ENCODE measurements at regions not wholly inside any gene's neighbourhood (a gene's known extent, or its start where the extent isn't known, plus 50 kb on each side); places are given as distances from the start of the nearest gene placed in this dataset.
A peak's percentile ranks its signal among the peaks of the same experiment; 100 is the strongest.
"Not testable (repeated sequence)": the region's sequence is repeated elsewhere in the genome, so short reads cannot be mapped to it uniquely, and the experiment has no call there.

DNA sequence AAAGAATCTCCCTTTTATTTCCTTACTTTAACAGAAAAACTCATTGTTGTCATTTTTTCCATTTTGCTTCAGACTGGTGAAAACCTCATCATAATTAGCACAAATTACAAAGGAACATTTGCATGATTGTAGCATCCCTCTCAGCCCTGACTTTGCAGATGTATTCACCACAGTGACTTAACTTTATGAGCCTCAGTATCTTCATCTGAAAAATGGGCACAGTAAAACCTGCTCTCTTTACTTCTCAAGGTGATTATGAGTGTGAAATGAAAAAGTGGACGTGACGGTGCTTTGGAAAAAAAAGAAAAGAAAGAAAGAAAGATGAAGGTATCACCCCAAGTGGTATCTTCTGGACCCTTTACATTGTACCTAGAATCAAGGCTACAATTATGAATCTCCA, 193.4 kb upstream of the TOX3 start:
- intact Hi-C loops (cut with DNase I; ENCODE audit: low total_unique reads) = no loop called here
- Histone ChIP-seq H3K9me3 (peaks cover 0 to 4% (median 0%) of the 10 kb centered on the region in 4 donors), H3K27ac (no peak overlapping the region), H3K4me3 (no peak overlapping the region), H3K36me3 (no peaks in the 10 kb centered on the region), H3K4me1 (no peaks in the 10 kb centered on the region), H3K27me3 (no peaks in the 10 kb centered on the region)
- TF ChIP-seq POLR2AphosphoS5 (IDR thresholded peaks at IDR 0.05) (no peak), POLR2A (IDR thresholded peaks at IDR 0.05) (no peak), EP300 (IDR thresholded peaks at IDR 0.05) (no peak)
- TF ChIP-seq, protein P1, sequence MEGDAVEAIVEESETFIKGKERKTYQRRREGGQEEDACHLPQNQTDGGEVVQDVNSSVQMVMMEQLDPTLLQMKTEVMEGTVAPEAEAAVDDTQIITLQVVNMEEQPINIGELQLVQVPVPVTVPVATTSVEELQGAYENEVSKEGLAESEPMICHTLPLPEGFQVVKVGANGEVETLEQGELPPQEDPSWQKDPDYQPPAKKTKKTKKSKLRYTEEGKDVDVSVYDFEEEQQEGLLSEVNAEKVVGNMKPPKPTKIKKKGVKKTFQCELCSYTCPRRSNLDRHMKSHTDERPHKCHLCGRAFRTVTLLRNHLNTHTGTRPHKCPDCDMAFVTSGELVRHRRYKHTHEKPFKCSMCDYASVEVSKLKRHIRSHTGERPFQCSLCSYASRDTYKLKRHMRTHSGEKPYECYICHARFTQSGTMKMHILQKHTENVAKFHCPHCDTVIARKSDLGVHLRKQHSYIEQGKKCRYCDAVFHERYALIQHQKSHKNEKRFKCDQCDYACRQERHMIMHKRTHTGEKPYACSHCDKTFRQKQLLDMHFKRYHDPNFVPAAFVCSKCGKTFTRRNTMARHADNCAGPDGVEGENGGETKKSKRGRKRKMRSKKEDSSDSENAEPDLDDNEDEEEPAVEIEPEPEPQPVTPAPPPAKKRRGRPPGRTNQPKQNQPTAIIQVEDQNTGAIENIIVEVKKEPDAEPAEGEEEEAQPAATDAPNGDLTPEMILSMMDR (IDR thresholded peaks at IDR 0.05) = no peak
- 84 to 94% (median 86%) methylated on average over 2 of the region's 2 CpGs for WGBS, 5 donors
- DNase-seq = no peak

DNA sequence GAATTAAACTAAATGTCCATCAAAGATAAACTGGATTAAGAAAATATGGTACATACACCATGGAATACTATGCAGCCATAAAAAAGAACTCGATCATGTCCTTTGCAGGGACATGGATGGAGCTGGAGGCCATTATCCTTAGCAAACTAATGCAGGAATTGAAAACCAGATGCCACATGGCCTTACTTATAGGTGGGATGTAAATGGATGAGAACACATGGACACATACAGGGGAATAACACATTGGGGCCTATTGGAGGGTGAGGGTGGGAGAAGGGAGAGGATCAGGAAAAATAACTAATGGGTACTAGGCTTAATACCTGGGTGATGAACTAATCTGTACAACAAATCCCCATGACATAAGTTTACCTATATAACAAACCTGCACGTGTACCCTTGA, 192.0 kb upstream of the TOX3 start:
- H3K4me1 ChIP-seq; H3K4me3 ChIP-seq; H3K36me3 ChIP-seq; intact Hi-C loops (cut with DNase I; ENCODE audit: low total_unique reads); H3K27ac ChIP-seq; H3K9me3 ChIP-seq; DNase-seq; H3K27me3 ChIP-seq: not testable (repeated sequence)
- WGBS, 5 donors = 87 to 96% (median 92%) methylated on average over 2 of the region's 2 CpGs

DNA sequence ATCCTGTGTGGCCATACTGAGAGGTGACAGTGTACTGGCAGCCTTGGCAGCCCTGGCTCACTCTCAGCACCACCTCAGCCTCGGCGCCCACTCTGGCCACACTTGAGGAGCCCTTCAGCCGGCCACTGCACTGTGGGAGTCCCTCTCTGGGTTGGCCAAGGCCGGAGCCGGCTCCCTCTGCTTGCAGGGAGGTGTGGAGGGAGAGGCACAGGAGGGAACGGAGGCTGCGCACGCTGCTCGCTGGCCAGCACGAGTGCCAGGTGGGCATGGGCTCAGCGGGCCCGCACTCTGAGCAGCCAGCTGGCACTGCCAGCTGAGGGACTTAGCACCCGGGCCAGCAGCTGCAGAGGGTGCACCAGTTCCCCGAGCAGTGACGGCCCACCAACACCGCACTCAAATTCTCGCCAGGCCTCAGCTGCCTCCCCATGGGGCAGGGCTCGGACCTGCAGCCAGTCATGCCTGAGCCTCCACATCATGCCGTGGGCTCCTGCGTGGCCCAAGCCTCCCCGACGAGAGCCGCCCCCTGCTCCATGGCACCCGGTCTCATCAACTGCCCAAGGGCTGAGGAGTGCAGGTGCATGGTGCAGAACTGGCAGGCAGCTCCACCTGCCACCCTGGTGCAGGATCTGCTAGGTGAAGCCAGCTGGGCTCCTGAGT, 184.4 kb upstream of the TOX3 start:
- WGBS, 5 donors = 92 to 96% (median 95%) methylated on average over 12 to 24 of the region's 24 CpGs
- TF ChIP-seq, protein P1 (IDR thresholded peaks at IDR 0.05) = no peak
- DNase-seq = no peak
- Histone ChIP-seq H3K4me1 (peaks cover 0 to 10% (median 4%) of the 10 kb centered on the region in 4 donors), H3K27ac (no peak overlapping the region), H3K9me3 (no peaks in the 10 kb centered on the region), H3K27me3 (no peaks in the 10 kb centered on the region), H3K4me3 (no peak overlapping the region), H3K36me3 (no peaks in the 10 kb centered on the region)
- intact Hi-C loops (cut with DNase I; ENCODE audit: low total_unique reads) = no loop called here

DNA sequence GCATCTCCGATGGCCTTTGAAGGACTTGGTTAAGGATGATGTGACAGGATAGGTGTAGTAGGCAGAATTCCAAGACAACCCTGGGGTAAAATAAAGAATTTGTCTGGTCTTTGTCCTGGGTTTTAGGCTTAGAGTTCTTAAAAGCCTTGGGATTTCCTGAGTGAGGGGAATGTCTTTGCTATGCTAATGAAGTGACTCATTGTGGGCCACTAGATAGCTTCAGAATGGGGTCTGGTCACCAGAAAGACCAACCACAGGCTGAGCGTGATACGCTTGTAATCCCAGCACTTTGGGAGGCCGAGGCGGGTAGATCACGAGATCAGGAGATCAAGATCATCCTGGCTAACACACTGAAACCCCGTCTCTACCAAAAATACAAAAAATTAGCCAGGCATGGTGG, 182.8 kb upstream of the TOX3 start:
- Histone ChIP-seq H3K4me3 (no peak overlapping the region), H3K36me3 (no peaks in the 10 kb centered on the region), H3K4me1 (peaks cover 0 to 10% (median 4%) of the 10 kb centered on the region in 4 donors), H3K9me3 (no peaks in the 10 kb centered on the region), H3K27me3 (no peaks in the 10 kb centered on the region), H3K27ac (no peak overlapping the region)
- no peak for DNase-seq
- 93 to 98% (median 94%) methylated on average over 7 of the region's 7 CpGs for whole genome bisulfite sequencing, 5 donors
- no peak for TF ChIP-seq POLR2AphosphoS5 (IDR thresholded peaks at IDR 0.05)
- intact Hi-C loops (cut with DNase I; ENCODE audit: low total_unique reads) = no loop called here

DNA sequence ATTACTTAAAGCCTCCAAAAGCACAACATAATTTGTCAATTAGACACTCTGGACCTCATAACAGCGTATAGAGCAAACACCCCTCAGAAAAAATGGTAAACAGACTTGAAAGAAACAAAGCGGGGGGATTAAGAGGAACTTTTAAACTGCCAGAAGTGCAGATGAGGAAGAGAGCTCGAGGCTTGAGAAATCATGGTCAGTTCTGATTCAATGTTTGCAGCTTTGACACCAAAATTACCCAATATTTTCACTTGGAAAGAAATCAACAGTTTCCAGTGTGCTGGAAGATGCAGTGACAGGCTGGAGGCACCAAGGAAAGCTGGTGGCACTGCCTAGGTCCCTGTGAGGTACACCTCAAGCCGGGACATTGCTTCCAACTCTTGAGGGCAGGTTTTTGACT, 180.9 kb upstream of the TOX3 start:
- H3K4me3 ChIP-seq = no peak overlapping the region
- peaks cover 0 to 10% (median 4%) of the 10 kb centered on the region in 4 donors for H3K4me1 ChIP-seq
- intact Hi-C loops (cut with DNase I; ENCODE audit: low total_unique reads) = no loop called here
- no peak for TF ChIP-seq POLR2A (IDR thresholded peaks at IDR 0.05)
- TF ChIP-seq POLR2AphosphoS5 (IDR thresholded peaks at IDR 0.05) = peak in 1 of 3 donors; percentile 2
- 32 to 47% (median 39%) methylated on average over 4 of the region's 4 CpGs for WGBS, 5 donors
- no peaks in the 10 kb centered on the region for H3K9me3 ChIP-seq
- no peaks in the 10 kb centered on the region for H3K36me3 ChIP-seq
- no peaks in the 10 kb centered on the region for H3K27me3 ChIP-seq
- peak in 1 of 2 donors; percentile 26 for DNase-seq
- H3K27ac ChIP-seq = no peak overlapping the region

DNA sequence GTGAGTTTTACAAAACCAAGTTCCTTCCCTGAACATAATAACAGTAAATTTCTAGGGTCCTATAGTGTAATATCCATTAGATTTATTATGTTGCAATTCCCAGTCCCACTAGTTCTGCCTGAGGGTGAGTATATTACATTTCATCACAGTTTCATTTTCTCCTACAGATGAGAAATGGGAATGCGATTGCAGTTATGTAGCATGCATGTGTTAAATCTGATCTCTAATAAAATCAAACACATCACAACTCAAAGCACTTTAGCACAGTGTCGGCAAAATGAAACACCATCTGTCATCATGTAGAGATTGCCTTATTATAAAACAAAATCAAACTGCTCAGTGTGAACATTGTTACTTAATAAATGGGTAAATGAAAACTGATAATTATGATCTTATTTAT, 180.5 kb upstream of the TOX3 start:
- Histone ChIP-seq H3K4me3 (no peak overlapping the region), H3K36me3 (no peaks in the 10 kb centered on the region), H3K9me3 (no peaks in the 10 kb centered on the region), H3K27ac (no peak overlapping the region), H3K4me1 (peaks cover 0 to 10% (median 4%) of the 10 kb centered on the region in 4 donors), H3K27me3 (no peaks in the 10 kb centered on the region)
- DNase-seq = peak in 1 of 2 donors; percentile 35
- intact Hi-C loops (cut with DNase I; ENCODE audit: low total_unique reads) = no loop called here
- TF ChIP-seq POLR2AphosphoS5 (IDR thresholded peaks at IDR 0.05) = no peak
- no peak for TF ChIP-seq EP300 (IDR thresholded peaks at IDR 0.05)
- no peak for TF ChIP-seq POLR2A (IDR thresholded peaks at IDR 0.05)
- TF ChIP-seq, protein P1 (IDR thresholded peaks at IDR 0.05) = no peak
- WGBS, 5 donors = 24 to 58% (median 34%) methylated on average over 2 of the region's 2 CpGs

Measured in stomach (tissue), 8 donors.